ENCODE measurements at regions not wholly inside any gene's neighbourhood (a gene's known extent, or its start where the extent isn't known, plus 50 kb on each side); places are given as distances from the start of the nearest gene placed in this dataset.
A peak's percentile ranks its signal among the peaks of the same experiment; 100 is the strongest.

GRCh38 chr12:45590646-45591045 is 138.9 kb upstream of the ARID2 start:
- no peak for DNase-seq

- no peak for DNase-seq
These were observed 137.9 kb upstream of the ARID2 start for GRCh38 chr12:45591635-45592034.

DNA sequence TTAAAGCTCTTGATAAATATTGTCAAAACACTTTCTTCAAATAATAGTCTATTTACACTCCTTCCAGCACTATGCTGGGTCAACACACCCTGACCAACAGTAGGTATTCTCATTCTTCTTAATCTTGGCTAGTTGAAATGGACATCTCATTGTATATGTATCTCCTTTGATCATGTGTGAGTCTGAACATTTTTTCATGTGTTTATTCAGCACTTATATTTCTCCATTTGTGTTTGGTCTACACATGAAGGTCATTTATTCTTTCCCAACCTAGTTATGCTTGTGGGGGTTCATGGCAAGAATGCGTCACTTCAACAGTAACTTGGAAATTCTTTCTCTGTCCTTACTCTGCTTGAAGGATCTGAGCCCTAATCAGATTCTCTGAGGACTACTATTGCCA is 133.1 kb upstream of the ARID2 start:
- DNase-seq, result no peak

DNA sequence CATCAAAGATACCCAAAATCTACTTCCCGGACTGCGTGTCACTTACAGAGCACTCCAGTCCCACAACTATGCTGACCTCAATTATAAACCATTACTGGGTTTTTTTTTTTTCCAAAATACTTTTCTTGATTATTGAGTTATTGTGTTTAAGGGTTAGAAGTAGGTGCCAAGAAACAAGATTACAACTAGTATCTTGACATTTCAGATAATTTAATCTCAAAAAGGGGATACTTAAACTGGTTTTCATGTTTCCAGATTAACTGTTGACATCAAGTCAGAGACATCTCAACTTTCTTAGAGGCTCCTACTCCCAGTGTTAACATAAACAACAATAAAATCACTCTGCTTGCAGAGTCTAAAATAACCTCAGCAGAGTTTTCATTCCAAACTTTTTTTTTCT is 131.2 kb upstream of the ARID2 start:
- DNase-seq, result no peak

GRCh38 chr12:45598761-45599160 is 130.7 kb upstream of the ARID2 start:
- no peak for DNase-seq

- DNase-seq, result no peak
These were observed 130.3 kb upstream of the ARID2 start for GRCh38 chr12:45599196-45599595.

GRCh38 chr12:45601390-45601789 is 128.1 kb upstream of the ARID2 start:
- no peak for DNase-seq

GRCh38 chr12:45601888-45602287 is 127.6 kb upstream of the ARID2 start:
- DNase-seq, result no peak

- no peak for DNase-seq
These were observed 123.9 kb upstream of the ARID2 start for GRCh38 chr12:45605624-45606023.

DNA sequence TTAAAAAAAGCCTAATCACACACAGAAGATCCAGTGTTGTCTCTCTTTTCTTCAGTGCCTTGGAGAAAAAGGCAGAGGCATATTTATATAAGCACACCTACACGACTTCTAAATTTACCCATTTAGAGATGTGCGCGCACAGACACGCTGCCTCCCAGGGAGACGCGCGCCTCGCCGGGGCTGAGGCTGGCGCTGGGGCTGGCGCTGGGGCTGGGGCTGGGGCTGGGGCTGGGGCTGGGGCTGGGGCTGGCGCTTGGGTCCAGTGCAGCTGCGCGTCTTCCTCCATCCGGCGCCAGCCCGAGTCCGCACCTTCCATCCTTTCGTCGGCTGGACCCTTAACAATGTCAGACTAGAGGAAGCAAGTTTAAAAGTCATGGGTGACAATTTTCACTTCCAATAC is 118.4 kb upstream of the ARID2 start:
- no peak for DNase-seq

GRCh38 chr12:45611495-45611894 is 118.0 kb upstream of the ARID2 start:
- DNase-seq, result no peak

DNA sequence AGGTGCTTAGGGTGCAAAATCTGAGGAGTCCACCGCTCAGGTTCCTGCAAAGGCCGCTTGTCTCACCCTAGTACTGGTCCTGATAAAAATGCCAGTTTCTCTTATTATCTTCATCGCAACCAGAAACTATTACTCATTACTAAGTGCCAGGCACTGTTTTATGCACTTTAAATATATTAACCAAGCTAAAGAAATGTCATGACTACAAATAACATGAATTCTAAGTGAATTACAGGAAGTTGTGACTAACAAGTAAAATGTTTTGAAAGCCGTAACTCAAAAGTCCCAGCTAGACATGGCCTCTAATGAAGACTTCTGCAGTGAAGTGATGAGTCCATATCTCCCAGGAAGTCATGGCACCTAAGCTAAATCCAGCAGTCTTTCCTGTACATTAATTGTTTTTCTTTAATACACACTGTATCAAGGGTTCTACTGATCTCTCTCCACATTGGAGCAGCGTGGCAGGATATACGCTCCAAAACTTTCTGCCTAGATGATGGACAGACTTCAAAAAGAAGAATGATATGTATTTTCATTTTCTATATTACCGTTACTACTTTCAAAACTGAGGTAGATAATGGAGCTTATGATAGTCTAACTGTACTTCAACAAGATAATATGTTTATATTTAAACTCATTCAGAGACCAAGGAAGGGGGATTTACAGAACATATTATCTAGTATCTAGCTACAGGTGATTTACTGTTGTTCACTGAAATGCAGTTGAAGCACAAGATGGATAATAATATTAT is 117.3 kb upstream of the ARID2 start:
- DNase-seq, result no peak

- DNase-seq, result no peak
These were observed 116.2 kb upstream of the ARID2 start for GRCh38 chr12:45613296-45613695.

DNA sequence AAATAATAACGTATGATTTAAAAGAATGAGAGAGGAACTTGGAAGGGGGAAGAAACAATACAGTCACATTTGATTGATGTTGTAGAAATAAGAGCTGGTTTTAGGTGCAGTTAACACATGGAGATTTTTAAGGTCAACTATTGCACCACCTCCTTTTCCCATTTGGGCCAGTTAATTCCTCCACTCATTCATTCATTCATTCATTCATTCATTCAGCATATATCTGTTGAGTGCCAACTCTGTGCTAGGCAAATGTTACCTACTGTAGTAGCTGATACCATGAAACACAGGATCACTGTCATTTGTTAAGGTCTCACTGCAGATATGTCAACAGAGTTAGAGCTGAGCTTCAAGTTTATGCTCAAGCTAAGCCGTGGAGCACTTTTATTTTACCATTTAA is 115.7 kb upstream of the ARID2 start:
- no peak for DNase-seq

DNA sequence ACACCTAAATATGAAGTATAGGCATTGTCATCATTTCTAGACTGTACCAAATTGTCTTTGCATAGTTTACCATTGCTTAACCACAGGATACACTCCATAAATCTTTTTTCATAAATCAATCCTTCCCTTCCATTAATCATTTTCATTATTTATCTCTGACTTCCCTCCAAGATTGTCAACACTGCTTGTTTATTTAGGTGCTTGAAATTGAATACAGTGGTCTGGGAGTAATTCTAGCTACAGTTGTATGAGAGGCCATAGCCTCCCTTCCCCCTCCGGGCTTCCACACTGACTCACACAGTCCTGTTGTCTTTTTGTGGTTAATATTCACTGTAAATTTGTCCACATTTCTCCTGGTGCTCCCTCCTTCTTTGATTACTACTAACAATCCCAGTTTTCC is 114.2 kb upstream of the ARID2 start:
- DNase-seq, result peak; percentile 67

DNA sequence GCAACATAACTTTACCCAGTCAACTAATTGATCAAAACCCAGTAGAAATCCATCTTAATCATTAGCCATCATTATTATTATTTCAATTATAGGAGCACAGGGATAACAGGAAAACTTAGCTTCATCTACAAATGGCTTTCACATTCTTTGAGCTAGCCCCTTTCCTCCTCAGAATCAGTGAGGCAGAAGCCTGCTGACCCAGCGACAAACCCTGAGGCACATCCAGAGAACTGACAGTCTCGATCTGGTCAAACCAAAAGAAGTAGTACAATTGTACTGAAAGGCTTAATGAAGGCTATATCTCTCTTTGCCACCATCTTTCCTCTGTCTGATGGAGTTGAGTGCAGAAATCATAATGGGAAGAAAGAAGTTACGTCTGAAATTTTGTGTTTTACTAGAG is 109.8 kb upstream of the ARID2 start:
- DNase-seq, result no peak

- DNase-seq, result no peak
These were observed 107.8 kb upstream of the ARID2 start for GRCh38 chr12:45621703-45622102.

GRCh38 chr12:45622210-45622937 is 107.1 kb upstream of the ARID2 start:
- no peak for DNase-seq

DNA sequence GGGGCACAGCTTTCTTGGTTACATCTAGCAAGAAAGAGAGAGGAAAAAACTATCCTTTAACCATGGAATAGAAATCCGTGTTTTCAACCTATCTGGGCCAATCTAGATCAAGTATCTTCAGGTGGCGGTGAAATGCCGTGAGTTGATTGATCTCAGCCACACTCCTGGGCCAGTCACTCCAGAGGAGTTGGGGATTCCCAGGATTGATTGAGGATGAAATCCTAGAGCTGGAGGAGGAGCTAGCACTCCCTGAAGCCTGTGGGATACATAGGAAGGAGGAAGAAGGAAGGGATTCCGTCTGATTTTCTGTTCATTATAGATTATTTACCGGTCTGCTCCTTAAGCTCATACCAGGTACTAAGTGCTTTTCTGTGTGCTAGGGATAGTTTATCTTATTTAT is 106.3 kb upstream of the ARID2 start:
- DNase-seq, result no peak

- no peak for DNase-seq
These were observed 105.6 kb upstream of the ARID2 start for GRCh38 chr12:45623940-45624339.

GRCh38 chr12:45626965-45627364 is 102.5 kb upstream of the ARID2 start:
- no peak for DNase-seq

DNA sequence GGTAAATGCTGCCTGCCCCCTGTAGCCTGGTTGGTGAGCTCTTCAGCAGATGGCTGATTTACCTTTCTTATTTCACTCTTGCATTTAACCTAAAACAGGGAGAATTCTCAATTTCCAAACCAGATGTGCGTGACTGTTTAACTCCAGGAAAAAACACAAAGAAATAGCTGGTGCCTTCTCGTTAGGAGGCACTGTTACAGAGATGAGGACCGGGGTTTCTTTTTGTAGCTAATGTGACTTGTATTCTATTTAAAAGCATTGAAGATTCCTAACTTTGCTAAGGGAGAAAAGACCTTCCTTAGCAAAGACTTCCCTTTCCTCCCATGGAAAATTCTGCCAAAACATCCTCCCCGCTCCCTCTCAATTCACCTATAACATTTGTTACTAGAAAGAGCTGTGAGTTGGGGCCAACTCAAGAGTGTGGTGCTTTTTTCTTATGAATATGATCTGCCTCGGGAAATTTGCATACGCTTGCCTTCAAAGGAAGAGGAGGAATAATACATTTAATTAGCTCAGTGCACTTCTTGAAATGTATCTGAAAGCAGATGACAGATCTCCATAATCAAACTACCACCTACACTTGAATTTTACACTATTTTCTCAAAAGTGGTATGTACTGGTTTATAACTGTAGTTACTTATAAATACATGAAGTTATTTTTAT is 102.0 kb upstream of the ARID2 start:
- DNase-seq, result no peak

DNA sequence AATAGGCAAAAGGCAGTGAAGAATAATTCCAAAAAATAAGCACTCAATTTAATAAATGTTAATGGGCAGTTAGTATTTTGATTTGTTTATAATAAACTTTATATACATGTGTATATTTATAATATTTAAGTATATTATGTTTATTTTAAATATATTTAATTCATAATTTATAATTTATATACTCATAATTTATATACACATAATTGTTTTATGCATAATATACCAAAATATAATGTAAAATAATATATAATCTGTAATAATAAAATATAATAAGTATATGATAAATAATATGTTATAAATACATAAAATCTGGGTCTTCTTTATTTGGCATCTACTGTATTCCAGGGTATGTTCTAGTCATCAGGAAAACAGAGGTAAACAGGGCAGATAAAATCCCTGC is 100.2 kb upstream of the ARID2 start:
- DNase-seq, result no peak

DNA sequence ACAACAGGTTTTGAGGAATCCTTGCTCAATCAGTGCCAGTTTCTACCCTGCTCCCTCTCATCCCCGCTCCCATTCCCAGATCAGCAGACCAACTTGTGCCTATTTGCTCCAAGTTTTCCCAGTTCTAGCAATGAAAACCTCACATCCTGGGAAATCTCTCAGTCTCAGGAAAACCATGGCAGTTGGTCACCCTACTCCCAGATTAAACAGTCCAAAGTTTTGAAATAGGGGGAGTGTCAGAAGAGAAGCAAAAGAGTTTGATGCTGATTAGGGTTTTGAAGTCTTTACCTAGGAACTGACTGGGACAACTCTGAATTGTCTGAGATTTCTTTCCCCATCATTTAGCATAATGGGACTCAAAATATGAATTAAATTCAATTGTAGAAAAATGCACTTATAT is 95.8 kb upstream of the ARID2 start:
- no peak for DNase-seq

Data from NCI-H1092 (cell line).